ENCODE measurements at regions not wholly inside any gene's neighbourhood (a gene's known extent, or its start where the extent isn't known, plus 50 kb on each side); places are given as distances from the start of the nearest gene placed in this dataset.

DNA sequence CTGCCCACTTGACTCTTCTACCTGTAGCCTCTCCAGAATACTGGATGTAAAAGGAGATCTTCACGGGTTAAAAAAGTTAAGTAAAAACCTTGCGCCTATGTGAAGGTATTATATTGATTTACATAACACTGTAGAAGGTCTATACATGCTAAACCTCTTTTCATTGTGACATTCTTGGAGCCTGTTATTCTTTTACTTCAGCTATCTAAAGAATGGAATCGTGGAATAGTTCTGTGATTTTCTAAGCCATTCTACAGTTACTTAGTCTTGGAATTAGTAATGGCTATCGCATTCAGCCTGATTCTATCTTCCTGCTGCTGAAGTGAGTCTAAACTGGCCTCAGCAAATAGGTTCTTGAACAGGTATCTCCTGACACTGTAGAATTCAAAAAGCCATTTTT lies 430.0 kb upstream of the DPH6 start:
- ChIA-PET CTCF (no interaction called here), POLR2A (no interaction called here), RAD21 (ENCODE audit: low non-redundant PET in 1 of 2, low total read pairs in 2 of 2, uncharacterized antibody in 2 of 2, unreplicated experiment in 2 of 2) (no interaction called here)
- no TSS peak for BruUV-seq (replicated peaks)
- Histone ChIP-seq H3K36me3 (ENCODE audit: control insufficient read depth in 1 of 2, insufficient read depth in 2 of 2, low read length in 2 of 2) (no peaks in the 10 kb centered on the region), H3K9me2 (ENCODE audit: insufficient read depth) (no peaks in the 10 kb centered on the region; the same call in 1 of the 2 replicates), H2AFZ (ENCODE audit: low read depth, low read length, poor library complexity, severe bottlenecking) (no peak overlapping the region), H3K4me3 (replicated peaks in 1 of 2; ENCODE audit: low read depth in 1 of 2, low read length in 2 of 2) (no peak overlapping the region), H3K9me3 (ENCODE audit: control insufficient read depth in 1 of 2, insufficient read depth in 1 of 2, low read depth in 1 of 2, low read length in 2 of 2) (no peaks in the 10 kb centered on the region), H3K27me3 (ENCODE audit: insufficient read depth, low read length) (no peaks in the 10 kb centered on the region), H3K9ac (ENCODE audit: low read length) (no peak overlapping the region), H3K4me2 (ENCODE audit: low read length) (no peak overlapping the region), H3K79me2 (ENCODE audit: insufficient read depth, low read length) (no peaks in the 10 kb centered on the region), H4K20me1 (ENCODE audit: insufficient read depth) (no peaks in the 10 kb centered on the region), H3K4me1 (ENCODE audit: control insufficient read depth in 1 of 2, insufficient read depth in 2 of 2, low read length in 2 of 2) (no peaks in the 10 kb centered on the region), H3K27ac (ENCODE audit: low read depth, low read length) (no peak overlapping the region)
- intact Hi-C loops (cut with micrococcal nuclease): no loop called here
- TF ChIP-seq, protein P1, sequence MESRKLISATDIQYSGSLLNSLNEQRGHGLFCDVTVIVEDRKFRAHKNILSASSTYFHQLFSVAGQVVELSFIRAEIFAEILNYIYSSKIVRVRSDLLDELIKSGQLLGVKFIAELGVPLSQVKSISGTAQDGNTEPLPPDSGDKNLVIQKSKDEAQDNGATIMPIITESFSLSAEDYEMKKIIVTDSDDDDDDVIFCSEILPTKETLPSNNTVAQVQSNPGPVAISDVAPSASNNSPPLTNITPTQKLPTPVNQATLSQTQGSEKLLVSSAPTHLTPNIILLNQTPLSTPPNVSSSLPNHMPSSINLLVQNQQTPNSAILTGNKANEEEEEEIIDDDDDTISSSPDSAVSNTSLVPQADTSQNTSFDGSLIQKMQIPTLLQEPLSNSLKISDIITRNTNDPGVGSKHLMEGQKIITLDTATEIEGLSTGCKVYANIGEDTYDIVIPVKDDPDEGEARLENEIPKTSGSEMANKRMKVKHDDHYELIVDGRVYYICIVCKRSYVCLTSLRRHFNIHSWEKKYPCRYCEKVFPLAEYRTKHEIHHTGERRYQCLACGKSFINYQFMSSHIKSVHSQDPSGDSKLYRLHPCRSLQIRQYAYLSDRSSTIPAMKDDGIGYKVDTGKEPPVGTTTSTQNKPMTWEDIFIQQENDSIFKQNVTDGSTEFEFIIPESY (IDR thresholded peaks at IDR 0.05; ENCODE audit: extremely low read depth, insufficient replicate concordance, low read length): no peak
- TF ChIP-seq POLR2AphosphoS5 (IDR thresholded peaks at IDR 0.05; ENCODE audit: low read depth, low read length) (no peak), EGR1 (IDR thresholded peaks at IDR 0.05; ENCODE audit: low read depth) (no peak)
- TF ChIP-seq, protein P2, sequence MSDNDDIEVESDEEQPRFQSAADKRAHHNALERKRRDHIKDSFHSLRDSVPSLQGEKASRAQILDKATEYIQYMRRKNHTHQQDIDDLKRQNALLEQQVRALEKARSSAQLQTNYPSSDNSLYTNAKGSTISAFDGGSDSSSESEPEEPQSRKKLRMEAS (IDR thresholded peaks at IDR 0.05): no peak
- TF ChIP-seq, protein P3, sequence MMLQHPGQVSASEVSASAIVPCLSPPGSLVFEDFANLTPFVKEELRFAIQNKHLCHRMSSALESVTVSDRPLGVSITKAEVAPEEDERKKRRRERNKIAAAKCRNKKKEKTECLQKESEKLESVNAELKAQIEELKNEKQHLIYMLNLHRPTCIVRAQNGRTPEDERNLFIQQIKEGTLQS (IDR thresholded peaks at IDR 0.05): no peak
- TF ChIP-seq, protein P4, sequence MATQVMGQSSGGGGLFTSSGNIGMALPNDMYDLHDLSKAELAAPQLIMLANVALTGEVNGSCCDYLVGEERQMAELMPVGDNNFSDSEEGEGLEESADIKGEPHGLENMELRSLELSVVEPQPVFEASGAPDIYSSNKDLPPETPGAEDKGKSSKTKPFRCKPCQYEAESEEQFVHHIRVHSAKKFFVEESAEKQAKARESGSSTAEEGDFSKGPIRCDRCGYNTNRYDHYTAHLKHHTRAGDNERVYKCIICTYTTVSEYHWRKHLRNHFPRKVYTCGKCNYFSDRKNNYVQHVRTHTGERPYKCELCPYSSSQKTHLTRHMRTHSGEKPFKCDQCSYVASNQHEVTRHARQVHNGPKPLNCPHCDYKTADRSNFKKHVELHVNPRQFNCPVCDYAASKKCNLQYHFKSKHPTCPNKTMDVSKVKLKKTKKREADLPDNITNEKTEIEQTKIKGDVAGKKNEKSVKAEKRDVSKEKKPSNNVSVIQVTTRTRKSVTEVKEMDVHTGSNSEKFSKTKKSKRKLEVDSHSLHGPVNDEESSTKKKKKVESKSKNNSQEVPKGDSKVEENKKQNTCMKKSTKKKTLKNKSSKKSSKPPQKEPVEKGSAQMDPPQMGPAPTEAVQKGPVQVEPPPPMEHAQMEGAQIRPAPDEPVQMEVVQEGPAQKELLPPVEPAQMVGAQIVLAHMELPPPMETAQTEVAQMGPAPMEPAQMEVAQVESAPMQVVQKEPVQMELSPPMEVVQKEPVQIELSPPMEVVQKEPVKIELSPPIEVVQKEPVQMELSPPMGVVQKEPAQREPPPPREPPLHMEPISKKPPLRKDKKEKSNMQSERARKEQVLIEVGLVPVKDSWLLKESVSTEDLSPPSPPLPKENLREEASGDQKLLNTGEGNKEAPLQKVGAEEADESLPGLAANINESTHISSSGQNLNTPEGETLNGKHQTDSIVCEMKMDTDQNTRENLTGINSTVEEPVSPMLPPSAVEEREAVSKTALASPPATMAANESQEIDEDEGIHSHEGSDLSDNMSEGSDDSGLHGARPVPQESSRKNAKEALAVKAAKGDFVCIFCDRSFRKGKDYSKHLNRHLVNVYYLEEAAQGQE (IDR thresholded peaks at IDR 0.05; ENCODE audit: low read depth): no peak
- DNase-seq (ENCODE audit: low read depth, low spot score) (no peak), ATAC-seq (no peak)

All from HCT116 (cell line).